PC-9 (cell line): ENCODE measurements at regions not wholly inside any gene's neighbourhood (a gene's known extent, or its start where the extent isn't known, plus 50 kb on each side); places are given as distances from the start of the nearest gene placed in this dataset.

Experiments used
- BruUV-seq: library from RNA; stranded (reverse); fragments of 400-500 nt; replicated peaks from 2 replicates; lab custom pipeline; 2021; lab: Mats Ljungman, UMichigan
- CTCF ChIA-PET: fragments of 300-600 bp; sonication (Branson Sonifier 250); formaldehyde crosslinking; loops from one replicate; lab custom pipeline; 2022; ENCODE audit warnings: antibody characterized with exemption; lab: Charles Lee
- POLR2A ChIA-PET: fragments of 300-600 bp; sonication (Branson Sonifier 250); formaldehyde crosslinking; loops from one replicate; lab custom pipeline; 2022; ENCODE audit warnings: antibody characterized with exemption; ENCODE audit not compliant: unreplicated experiment; lab: Charles Lee
- DNase-seq, 2 experiments: peaks; one replicate each; pipeline versions ENCODE4 v3.0.0 to v3.0.0-alpha.2; 2015 to 2022; ENCODE audit warnings: mixed read lengths in 1 of 2
- H2AFZ ChIP-seq: fragments of 200-600 bp; sonication (generic); 2 replicates; pipeline ENCODE4 v1.8.1; 2017; ENCODE audit warnings: antibody characterized with exemption
- H3F3A ChIP-seq: fragments of 200-600 bp; sonication (generic); 2 replicates; pipeline ENCODE4 v1.8.1; 2017; ENCODE audit warnings: antibody characterized with exemption, mild to moderate bottlenecking, low read depth; ENCODE audit not compliant: insufficient read depth
- H3K27ac ChIP-seq: fragments of 200-600 bp; sonication (generic); 2 replicates; pipeline ENCODE4 v1.6.1; 2016; ENCODE audit warnings: mixed run types
- H3K27me3 ChIP-seq: fragments of 200-600 bp; sonication (generic); 2 replicates; pipeline ENCODE4 v1.6.1; 2016; ENCODE audit warnings: low read depth, mixed run types; ENCODE audit not compliant: insufficient read depth
- H3K36me3 ChIP-seq: fragments of 200-600 bp; sonication (generic); 2 replicates; pipeline ENCODE4 v1.6.1; 2016; ENCODE audit warnings: low read depth, mixed run types
- H3K4me1 ChIP-seq: fragments of 200-600 bp; sonication (generic); replicated peaks from 2 replicates; pipeline ENCODE4 v1.6.1; 2016; ENCODE audit warnings: mixed run types; ENCODE audit not compliant: insufficient read depth
- H3K4me2 ChIP-seq: fragments of 200-600 bp; sonication (generic); 2 replicates; pipeline ENCODE4 v1.6.1; 2017; ENCODE audit warnings: mixed run types
- H3K4me3 ChIP-seq: fragments of 200-600 bp; sonication (generic); 2 replicates; pipeline ENCODE4 v1.6.1; 2016; ENCODE audit warnings: mixed run types
- H3K79me2 ChIP-seq: fragments of 200-600 bp; sonication (generic); 2 replicates; pipeline ENCODE4 v1.6.1; 2017; ENCODE audit warnings: low read depth, mixed run types
- H3K9me2 ChIP-seq: fragments of 200-600 bp; sonication (generic); 2 replicates; pipeline ENCODE4 v1.8.1; 2017; ENCODE audit warnings: mild to moderate bottlenecking; ENCODE audit not compliant: insufficient read depth
- H3K9me3 ChIP-seq: fragments of 200-600 bp; sonication (generic); 2 replicates; pipeline ENCODE4 v1.8.1; 2016; ENCODE audit warnings: low read depth; ENCODE audit not compliant: insufficient read depth
- H4K20me1 ChIP-seq: fragments of 200-600 bp; sonication (generic); 2 replicates; pipeline ENCODE4 v1.8.1; 2017; ENCODE audit not compliant: insufficient read depth
- CTCF ChIP-seq: fragments of 200-600 bp; sonication (generic); conservative IDR thresholded peaks from 2 replicates; pipeline ENCODE4 v1.6.1; 2017; ENCODE audit warnings: mixed run types, antibody characterized with exemption, mild to moderate bottlenecking, moderate library complexity
- EZH2 ChIP-seq: fragments of 200-600 bp; sonication (generic); IDR thresholded peaks from 2 replicates; pipeline ENCODE4 v1.8.0; 2017; ENCODE audit warnings: antibody characterized with exemption, low read depth
- intact Hi-C: fragments of 100-400 bp; cut with micrococcal nuclease; formaldehyde crosslinking; loops from one replicate; pipeline ENCODE4 v1.10.0; 2022; ENCODE audit not compliant: unreplicated experiment

DNA sequence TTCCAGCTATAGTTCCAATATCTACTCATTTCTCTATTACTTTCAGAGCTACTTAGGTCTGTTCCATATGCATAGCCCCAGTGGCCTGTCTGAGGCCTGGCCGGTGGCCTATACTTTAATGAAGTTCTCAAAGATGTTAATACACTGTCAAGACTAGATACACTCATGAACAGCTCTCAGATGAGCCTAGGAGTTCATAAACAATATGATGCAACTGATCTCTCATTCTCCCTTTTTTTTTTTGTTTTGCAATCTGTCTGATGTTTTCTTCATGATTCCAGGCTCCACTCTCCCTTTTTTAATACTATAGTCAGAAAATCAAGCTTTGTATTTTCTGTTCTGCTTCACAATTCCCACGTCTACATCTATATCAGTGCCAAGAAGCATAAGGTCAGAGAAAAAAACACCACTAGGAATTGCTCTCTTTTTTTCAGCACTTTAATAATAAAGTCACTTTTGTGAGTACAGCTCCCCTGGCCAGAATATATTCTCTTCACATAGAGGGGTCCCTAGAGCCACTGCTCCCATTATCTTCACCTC, 321.0 kb downstream of the C7orf25 start:
- no peak for DNase-seq
- intact Hi-C loops = no loop called here
- ChIA-PET CTCF (no interaction called here), POLR2A (no interaction called here)
- Histone ChIP-seq H3K79me2 (no peaks in the 10 kb centered on the region), H3K9me2 (no peaks in the 10 kb centered on the region), H3K27ac (no peak overlapping the region), H3K9me3 (no peaks in the 10 kb centered on the region), H3K4me3 (no peak overlapping the region), H2AFZ (no peak overlapping the region), H3F3A (no peaks in the 10 kb centered on the region), H4K20me1 (no peaks in the 10 kb centered on the region), H3K27me3 (no peaks in the 10 kb centered on the region), H3K36me3 (no peaks in the 10 kb centered on the region), H3K4me2 (no peak overlapping the region), H3K4me1 (no peaks in the 10 kb centered on the region)
- BruUV-seq = no TSS peak
- TF ChIP-seq CTCF (no peak), EZH2 (no peak)

DNA sequence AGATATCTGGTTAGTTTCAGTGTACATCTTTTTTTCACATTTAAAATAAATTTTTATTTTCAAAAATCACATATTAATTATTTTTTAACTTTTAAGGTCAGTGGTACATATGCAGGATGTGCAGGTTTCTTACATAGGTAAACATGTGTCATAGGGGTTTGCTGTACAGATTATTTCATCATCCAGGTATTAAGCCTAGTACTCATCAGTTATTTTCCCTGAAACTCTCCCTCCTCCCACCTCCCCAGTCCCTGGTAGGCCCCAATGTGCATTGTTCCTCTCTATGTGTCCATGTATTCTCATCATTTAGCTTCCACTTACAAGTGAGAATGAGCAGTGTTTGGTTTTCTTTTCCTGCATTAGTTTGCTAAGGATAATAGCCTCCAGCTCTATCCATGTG, 323.0 kb downstream of the C7orf25 start:
- Histone ChIP-seq H3K4me2 (no peak overlapping the region), H3F3A (no peaks in the 10 kb centered on the region), H3K9me2 (no peaks in the 10 kb centered on the region), H3K9me3 (no peaks in the 10 kb centered on the region), H4K20me1 (no peaks in the 10 kb centered on the region), H3K79me2 (no peaks in the 10 kb centered on the region), H3K36me3 (no peaks in the 10 kb centered on the region), H2AFZ (no peak overlapping the region), H3K4me1 (no peaks in the 10 kb centered on the region), H3K27me3 (no peaks in the 10 kb centered on the region), H3K27ac (no peak overlapping the region), H3K4me3 (no peak overlapping the region)
- TF ChIP-seq EZH2 = no peak
- TF ChIP-seq CTCF = no peak
- BruUV-seq = no TSS peak
- ChIA-PET POLR2A (no interaction called here), CTCF (no interaction called here)
- no peak for DNase-seq
- intact Hi-C loops = no loop called here

GRCh38 chr7:42587806-42588205, 324.1 kb downstream of the C7orf25 start:
- BruUV-seq = no TSS peak
- H3K9me2 ChIP-seq = no peaks in the 10 kb centered on the region
- POLR2A ChIA-PET = no interaction called here
- H3K4me3 ChIP-seq = no peak overlapping the region
- intact Hi-C loops = no loop called here
- no peaks in the 10 kb centered on the region for H3K27me3 ChIP-seq
- H3K36me3 ChIP-seq = no peaks in the 10 kb centered on the region
- DNase-seq = no peak
- CTCF ChIA-PET = no interaction called here
- H3K79me2 ChIP-seq = no peaks in the 10 kb centered on the region
- no peaks in the 10 kb centered on the region for H3F3A ChIP-seq
- no peak overlapping the region for H3K27ac ChIP-seq
- no peaks in the 10 kb centered on the region for H3K4me1 ChIP-seq
- TF ChIP-seq EZH2 (no peak), CTCF (no peak)
- H2AFZ ChIP-seq = no peak overlapping the region
- no peaks in the 10 kb centered on the region for H4K20me1 ChIP-seq
- H3K4me2 ChIP-seq = no peak overlapping the region
- H3K9me3 ChIP-seq = no peaks in the 10 kb centered on the region
